Epidermal melanocyte (primary cell): ENCODE measurements at regions not wholly inside any gene's neighbourhood (a gene's known extent, or its start where the extent isn't known, plus 50 kb on each side); places are given as distances from the start of the nearest gene placed in this dataset.
"Not testable (repeated sequence)": the region's sequence is repeated elsewhere in the genome, so short reads cannot be mapped to it uniquely, and the experiment has no call there.

Experiments used
- DNase-seq: peaks from one replicate; pipeline ENCODE4 v3.0.0; 2011; ENCODE audit warnings: low spot score; ENCODE audit not compliant: insufficient read length

- no peak for DNase-seq
These were observed 164.2 kb downstream of the VAPA start for GRCh38 chr18:10077986-10078385.

- no peak for DNase-seq
These were observed 166.6 kb downstream of the VAPA start for GRCh38 chr18:10080372-10080771.

GRCh38 chr18:10081492-10081891 is 167.7 kb downstream of the VAPA start:
- DNase-seq = no peak

GRCh38 chr18:10085416-10085815 is 171.6 kb downstream of the VAPA start:
- no peak for DNase-seq

GRCh38 chr18:10085876-10086275 is 172.1 kb downstream of the VAPA start:
- DNase-seq = no peak

GRCh38 chr18:10086458-10087210 is 172.8 kb downstream of the VAPA start:
- no peak for DNase-seq

GRCh38 chr18:10088734-10089133 is 174.9 kb downstream of the VAPA start:
- DNase-seq = no peak

GRCh38 chr18:10089881-10090280 is 176.1 kb downstream of the VAPA start:
- DNase-seq = no peak

- no peak for DNase-seq
These were observed 176.9 kb downstream of the VAPA start for GRCh38 chr18:10090668-10091067.

- no peak for DNase-seq
These were observed 179.6 kb downstream of the VAPA start for GRCh38 chr18:10093445-10093844.

GRCh38 chr18:10094154-10094553 is 180.3 kb downstream of the VAPA start:
- DNase-seq = no peak

- DNase-seq = no peak
These were observed 180.8 kb downstream of the VAPA start for GRCh38 chr18:10094655-10095054.

- no peak for DNase-seq
These were observed 181.5 kb downstream of the VAPA start for GRCh38 chr18:10095356-10095755.

GRCh38 chr18:10099539-10100140 is 185.8 kb downstream of the VAPA start:
- DNase-seq = no peak

- no peak for DNase-seq
These were observed 186.4 kb downstream of the VAPA start for GRCh38 chr18:10100196-10100595.

GRCh38 chr18:10100941-10101701 is 187.3 kb downstream of the VAPA start:
- no peak for DNase-seq

GRCh38 chr18:10101729-10102128 is 187.9 kb downstream of the VAPA start:
- DNase-seq = no peak

GRCh38 chr18:10105118-10105517 is 191.3 kb downstream of the VAPA start:
- not testable (repeated sequence) for DNase-seq

GRCh38 chr18:10111191-10111590 is 197.4 kb downstream of the VAPA start:
- no peak for DNase-seq

GRCh38 chr18:10111944-10112343 is 198.1 kb downstream of the VAPA start:
- DNase-seq = no peak

GRCh38 chr18:10113121-10114022 is 199.6 kb downstream of the VAPA start:
- DNase-seq = no peak
